C1 segment of cervical spinal cord (tissue), 14 donors: ENCODE measurements at regions not wholly inside any gene's neighbourhood (a gene's known extent, or its start where the extent isn't known, plus 50 kb on each side); places are given as distances from the start of the nearest gene placed in this dataset.

ENCODE experiments used
- DNase-seq, 14 donors: peaks; one replicate each; lab custom pipeline; 2025; lab: John Stamatoyannopoulos, UW

DNA sequence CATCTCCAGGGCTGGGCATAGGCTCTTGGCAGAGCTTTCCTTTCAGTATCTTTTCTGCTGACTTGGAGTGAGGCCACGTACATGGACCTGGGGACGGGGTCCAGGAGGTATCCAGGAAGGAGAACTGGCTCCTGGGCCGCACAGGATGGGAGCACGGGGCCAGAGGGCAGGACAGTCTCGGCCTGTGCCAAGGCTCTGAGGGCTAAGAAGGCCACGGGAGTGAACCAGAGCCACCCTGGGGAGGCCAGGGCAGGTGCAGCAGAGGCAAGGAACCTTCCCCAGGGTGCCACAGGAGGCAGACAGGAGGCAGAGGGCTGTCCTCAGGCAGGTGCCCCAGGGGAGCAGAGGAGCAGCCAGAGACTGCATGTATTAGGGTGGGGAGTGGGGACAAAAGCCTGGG, 50.3 kb downstream of the PLXNA1 start:
- DNase-seq, result no peak

DNA sequence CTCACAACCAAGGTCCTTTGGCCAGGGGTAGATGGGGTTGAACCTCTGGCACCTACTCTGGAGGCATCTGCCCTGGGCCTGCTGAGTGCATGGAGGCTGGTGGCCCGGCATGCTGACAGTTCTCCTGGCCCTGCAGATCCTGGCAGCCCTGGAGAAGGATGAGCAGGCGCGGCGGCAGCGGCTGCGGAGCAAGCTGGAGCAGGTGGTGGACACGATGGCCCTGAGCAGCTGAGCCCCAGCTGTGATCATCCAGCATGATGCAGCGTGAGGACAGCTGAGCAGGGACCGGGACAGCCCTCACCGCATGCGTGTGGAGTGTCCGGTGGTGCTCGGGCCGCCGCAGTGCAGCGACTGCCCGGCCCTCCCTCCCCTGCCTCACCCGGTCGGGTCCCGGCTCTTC, 50.9 kb downstream of the PLXNA1 start:
- no peak for DNase-seq

DNA sequence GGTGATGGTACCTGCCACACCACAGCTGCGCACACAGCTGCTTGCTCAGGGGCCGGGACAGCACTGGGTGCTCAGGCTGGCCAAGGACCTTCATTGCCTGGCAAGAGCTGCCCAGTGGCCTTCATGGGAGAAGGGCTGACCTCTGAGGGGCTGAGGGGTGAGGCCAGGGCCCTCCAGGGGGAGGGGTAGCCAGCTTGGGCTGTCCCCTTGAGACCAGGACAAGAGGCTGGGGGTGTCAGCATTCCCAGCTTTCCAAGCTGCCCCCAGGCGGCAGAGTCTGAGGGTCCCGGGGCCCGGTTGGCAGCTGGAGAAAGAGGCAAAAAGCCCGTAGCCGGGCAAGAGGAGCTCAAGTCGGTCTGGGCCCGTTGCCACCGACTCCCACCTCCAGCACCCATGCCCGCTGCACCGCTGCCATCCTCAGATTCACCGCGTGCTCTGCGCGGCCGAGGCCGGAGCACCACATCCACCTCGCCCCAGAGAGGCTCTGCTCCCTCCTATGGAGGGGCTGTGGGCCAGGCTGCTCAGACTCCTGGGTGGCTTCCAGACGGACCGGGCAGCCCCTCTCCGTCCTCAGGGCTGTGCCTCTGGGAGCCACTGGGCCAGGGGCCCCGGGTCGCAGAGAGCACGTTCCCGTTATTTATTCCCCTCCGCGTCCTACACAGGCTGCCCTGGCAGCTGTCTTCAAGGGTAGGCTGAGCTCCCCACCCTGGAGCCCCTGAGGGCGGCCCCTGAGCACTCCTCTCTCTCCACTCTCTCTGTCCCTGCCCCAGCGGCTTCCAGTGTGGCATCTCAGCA, 51.5 kb downstream of the PLXNA1 start:
- no peak for DNase-seq

DNA sequence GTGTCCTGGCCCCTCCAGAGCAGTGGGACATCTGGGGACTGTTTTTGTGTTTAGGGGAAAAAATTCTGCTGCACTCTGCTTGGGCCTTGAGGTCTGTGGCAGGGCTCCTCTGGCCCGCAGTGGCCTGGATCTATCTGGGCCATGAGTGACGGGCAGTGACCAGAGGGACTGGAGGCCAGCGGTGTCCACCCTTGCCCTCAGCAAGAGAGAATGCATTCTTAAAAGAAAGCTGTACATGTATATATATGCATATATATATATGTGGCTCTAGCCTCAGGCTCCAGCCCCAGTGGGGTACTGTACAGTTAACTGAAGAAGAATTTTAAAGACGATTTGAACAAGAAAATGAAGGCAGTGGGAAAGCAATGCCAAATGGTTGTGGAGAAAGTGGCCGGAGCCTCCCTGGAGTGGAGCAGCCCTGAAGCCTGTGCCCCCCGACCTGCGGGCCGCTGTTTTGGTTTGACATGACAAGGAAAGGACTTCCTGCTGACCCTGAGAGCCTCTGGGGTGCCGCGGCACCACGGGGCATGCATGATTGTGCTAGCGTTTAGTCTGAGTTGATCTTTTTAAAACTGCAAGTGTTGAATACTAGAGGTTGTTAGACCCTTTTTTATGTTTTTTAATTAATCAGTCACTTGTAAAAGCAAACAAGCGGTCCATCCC, 52.2 kb downstream of the PLXNA1 start:
- DNase-seq, result no peak

DNA sequence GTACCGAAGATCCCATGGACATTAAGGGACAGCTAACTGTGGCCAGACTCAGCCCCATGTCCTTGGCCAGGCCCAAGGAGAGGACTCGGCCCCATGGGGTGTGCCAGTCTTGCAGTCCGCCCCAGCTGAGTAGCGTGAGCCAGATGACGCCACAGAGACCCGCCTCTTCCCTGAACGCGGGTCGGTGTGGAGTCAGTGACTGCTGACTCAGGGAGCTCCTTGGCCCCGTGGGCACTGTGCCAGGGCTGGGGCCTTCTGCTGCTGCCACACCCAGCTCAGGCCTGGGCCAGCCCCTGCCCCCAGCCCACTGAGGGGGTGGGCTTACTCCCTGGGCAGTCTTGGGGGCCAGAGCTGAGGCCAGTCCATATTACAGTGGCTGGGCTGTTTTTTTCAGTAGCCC, 52.8 kb downstream of the PLXNA1 start:
- DNase-seq, result peak in 2 of 14 donors; percentile 4 to 38

DNA sequence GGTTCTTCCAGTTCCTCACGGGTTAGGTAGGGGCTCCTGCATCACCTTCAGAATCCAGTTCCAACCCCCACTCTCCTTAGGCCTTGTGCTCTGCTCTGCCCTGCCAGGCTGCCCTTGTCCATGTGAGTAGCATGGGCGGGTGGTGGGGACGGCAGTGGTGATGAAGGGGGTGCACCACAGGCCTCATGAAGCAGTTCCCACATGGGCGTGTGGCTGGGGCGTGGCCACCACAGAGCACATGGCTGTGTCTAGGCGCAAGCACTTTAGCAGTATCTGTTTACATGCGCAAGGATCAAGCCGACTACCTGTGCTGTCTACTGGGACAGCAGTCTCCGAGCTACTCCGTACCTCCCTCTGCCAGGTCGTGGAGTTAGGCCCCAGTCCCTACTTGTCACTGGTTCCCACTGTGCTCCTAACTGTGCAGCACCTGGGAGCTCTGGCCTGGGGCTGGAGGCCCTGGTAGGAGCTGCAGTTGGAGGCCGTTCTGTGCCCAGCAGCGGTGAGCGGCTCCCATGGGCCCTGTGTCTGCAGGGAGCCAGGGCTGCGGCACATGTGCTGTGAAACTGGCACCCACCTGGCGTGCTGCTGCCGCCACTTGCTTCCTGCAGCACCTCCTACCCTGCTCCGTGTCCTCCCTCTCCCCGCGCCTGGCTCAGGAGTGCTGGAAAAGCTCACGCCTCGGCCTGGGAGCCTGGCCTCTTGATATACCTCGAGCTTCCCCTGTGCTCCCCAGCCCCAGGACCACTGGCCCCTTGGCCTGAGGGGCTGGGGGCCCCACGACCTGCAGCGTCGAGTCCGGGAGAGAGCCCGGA, 53.5 kb downstream of the PLXNA1 start:
- no peak for DNase-seq

DNA sequence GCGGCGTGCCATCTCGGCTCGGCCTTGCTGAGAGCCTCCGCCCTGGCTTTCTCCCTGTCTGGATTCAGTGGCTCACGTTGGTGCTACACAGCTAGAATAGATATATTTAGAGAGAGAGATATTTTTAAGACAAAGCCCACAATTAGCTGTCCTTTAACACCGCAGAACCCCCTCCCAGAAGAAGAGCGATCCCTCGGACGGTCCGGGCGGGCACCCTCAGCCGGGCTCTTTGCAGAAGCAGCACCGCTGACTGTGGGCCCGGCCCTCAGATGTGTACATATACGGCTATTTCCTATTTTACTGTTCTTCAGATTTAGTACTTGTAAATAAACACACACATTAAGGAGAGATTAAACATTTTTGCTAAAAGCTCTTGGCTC, 54.1 kb downstream of the PLXNA1 start:
- DNase-seq, result no peak

DNA sequence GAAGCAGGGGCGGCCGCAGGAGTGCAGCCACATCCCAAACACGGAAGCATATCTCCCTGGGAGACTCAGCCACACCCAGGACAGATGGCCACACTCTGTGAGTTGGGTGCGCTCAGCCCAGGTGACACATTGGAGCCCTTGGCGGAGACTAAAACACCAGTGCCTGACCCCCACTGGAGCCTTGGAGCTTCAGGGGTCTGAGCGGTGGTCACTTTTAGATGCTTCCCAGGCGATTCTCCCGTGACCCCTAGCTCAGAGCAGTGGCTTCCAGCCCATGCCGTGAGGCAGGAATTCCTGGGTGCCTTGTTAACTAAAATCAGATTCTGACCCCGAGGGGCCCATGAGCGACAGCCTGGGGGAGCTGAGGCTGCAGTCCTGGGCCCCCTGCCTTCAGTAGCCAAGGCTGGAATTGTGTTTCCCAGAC, 54.5 kb downstream of the PLXNA1 start:
- DNase-seq, result no peak

DNA sequence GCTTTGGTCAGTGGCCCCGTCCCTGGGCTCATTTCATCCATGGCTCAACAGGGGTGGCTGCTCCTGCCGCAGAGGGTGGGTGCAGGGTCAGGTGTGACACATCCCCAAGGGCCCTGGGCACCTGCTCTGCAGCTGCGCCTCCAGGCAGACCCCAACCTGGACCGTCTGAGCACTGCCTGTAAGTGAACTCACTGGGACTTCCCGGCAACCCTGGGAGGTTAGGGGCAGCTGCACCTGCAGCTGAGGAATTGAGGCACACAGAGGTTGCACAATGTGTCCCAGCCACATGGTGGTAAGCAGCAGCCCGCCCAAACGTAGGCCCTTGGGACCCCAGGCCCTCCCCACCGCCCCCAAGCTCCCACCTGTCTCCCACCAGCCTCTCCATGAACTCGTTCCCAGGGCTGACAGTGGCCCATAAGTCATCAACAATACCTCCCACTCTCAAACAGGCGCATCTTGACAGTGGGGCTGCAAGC, 55.1 kb downstream of the PLXNA1 start:
- DNase-seq, result no peak

DNA sequence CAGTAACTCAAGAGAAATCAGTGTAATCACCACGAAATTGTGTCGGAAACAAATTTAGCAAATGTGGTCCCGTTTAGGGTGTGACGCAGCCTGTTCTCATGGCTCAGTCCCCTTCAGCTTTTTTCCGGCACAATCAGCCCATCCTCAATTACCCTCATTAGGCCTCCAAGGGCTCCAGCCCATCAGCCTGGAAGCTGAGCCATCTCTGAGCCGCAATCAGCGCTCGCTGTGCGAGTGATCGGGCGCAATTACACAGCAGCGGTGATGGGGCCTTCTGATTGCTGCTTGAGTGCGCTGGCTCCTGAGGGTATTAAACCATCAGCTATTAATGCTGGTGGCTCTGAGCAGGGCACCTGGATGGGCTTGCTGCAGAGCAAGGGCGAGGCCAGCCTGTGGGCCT, 55.6 kb downstream of the PLXNA1 start:
- DNase-seq, result no peak

DNA sequence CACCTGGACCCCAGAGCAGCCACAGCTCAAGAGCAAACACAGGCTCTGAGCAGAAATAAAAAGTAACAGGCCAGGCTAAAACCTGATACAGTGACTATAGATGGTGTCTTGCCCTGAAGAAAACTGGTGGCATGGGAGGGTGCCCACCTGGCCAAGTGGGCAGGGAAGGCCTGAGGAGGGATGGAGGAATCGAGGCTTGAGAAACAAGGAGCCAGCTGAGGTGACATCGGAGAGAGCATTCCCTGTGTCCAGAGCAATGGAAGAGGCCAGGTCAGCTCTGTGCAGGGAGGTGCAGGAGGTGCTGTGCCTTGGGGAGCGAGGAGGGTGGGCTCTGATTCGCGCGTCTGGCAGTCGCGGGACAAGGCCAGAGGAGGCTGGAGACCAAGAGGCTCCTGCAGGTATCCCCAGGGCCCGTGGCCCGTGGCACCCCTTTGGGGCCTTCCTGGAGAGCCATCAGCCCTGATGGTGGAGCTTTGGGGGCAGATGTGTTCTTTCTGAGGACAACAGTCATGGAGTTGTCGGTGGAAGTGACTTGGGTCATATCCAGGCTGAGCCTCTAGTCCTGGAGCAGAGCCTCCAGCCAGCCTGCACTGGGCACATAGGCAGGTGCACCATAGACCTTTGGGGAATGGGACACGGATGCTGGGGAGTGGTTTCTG, 56.1 kb downstream of the PLXNA1 start:
- no peak for DNase-seq

DNA sequence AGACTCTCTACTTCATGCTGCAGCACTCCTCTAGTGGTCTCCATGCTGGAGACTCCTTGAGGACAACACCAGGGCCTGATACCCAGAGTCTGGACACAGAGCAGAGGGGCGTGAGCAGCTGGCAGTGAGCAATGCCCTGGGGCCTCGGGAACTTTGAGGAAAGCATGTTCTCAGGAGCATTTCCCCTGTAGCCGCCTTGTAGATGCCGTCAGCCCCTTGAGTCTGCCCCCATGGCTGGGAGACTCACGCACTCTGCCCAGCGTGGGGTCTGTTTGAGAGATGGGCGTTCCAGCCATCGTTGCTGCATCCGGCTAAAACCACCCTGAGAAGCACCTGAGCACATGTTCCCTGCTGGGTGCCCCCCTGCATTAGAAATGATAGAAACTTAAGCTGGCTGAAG, 56.8 kb downstream of the PLXNA1 start:
- no peak for DNase-seq

DNA sequence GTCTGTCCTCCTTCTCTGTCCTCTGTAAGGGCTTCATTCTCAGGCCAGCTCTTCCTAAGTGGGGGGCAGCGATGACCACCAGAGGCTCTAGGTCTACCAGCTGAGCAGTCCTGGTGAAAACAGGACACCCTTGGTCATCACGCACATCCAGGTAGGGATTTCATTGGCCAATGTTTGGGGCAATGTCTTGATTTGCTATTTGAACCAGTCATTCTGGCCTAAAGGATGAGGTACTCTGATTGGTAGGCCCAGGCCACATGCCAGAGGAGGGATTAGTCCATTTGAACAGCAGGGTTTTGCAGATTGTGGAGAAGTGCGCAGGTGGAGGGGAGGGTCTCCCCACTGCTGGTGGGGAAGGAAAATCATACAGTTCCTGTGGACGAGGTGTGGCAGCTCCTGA, 57.3 kb downstream of the PLXNA1 start:
- no peak for DNase-seq

DNA sequence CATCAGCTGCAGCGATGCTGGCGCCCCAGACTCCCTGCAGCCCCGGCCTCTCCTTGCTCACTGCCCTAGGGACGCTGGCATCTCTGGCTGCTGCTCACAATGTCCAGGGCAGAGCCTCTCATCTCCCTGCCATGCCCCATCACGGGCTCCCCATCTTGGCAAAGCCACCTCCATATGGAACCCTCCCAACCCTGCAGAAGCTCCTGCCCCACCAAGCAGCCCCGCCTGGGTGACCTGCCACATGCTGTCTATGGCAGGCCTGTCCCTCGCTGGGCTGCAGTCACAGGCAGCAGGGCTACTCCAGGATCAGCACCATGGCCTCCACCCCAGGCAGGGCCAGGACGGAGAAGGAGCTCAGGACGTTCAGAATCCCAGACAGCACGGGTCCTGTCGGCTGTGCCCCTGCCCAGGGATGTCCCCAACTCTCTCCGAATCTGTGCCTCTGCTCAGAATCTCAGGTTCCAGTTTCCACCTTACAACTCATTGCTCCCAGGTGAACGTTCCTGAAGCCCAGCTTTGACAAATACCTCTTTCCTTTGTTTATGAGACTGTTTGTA, 58.4 kb downstream of the PLXNA1 start:
- no peak for DNase-seq

DNA sequence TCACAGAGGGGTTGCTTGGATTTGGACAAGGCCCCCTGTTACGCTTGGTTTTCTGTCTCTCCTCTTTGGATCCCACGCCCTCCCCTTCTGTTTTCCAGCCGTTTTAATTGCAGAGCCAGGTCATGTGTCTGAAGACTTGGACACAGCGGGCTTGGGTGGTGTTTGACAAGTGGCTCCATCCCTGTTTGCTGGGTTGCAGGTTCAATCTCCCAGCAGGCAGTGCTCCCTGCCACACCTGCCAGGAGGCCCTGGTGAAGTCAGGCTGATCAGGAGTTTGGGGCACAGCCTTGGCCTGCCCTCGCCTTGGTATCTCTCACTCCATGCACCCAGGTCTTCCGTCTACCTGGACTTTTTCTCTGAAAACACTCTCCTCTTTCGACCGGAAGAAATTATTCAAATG, 59.0 kb downstream of the PLXNA1 start:
- DNase-seq, result no peak

DNA sequence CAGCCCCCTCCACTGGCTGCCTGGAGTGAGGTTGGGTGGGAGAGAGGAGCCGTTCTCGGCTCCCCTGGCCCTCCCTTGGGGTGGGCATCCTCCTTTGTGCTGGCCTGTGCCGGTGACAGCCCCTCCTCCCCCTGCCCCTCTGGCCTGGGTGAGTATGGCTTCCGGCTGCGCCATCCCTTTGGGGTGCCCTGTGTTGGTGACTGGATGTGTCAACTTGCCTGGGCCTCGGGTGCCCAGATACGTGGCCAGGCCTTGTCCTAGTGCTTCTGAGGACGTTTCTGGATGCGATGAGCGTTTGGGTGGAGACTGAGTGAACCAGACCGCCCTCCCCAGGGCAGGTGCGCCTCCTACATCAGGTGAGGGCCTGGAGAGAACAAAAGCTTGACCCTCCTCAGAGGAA, 59.7 kb downstream of the PLXNA1 start:
- DNase-seq, result no peak

DNA sequence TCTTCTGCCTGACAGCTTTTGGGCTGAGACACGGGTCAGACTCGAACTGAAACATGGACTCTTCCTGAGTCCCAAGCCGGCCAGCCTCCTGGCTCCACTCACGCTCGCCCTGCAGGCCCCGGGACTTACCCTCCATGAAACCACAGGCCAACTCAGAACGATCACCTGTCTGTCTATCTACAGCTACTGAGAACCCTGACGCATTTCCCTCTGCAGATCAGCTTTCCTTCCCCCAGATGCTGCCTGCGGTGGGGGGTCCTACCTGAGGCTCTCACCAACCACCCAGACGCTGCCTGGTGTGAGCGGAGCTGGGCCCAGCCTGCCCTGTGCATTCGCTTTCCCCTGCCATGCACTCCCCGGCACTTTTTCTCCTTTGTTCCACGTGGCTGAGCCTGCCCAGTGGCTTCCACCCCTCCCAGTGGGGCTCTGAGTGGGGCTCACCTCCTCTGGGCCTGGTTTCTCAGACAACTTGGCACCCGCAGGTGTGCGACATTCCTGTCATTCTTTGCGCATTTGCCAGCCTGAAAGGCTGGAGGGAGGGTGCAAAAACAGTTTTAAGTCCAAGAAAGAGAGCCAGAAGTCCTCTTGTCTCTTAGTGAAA, 60.2 kb downstream of the PLXNA1 start:
- no peak for DNase-seq

DNA sequence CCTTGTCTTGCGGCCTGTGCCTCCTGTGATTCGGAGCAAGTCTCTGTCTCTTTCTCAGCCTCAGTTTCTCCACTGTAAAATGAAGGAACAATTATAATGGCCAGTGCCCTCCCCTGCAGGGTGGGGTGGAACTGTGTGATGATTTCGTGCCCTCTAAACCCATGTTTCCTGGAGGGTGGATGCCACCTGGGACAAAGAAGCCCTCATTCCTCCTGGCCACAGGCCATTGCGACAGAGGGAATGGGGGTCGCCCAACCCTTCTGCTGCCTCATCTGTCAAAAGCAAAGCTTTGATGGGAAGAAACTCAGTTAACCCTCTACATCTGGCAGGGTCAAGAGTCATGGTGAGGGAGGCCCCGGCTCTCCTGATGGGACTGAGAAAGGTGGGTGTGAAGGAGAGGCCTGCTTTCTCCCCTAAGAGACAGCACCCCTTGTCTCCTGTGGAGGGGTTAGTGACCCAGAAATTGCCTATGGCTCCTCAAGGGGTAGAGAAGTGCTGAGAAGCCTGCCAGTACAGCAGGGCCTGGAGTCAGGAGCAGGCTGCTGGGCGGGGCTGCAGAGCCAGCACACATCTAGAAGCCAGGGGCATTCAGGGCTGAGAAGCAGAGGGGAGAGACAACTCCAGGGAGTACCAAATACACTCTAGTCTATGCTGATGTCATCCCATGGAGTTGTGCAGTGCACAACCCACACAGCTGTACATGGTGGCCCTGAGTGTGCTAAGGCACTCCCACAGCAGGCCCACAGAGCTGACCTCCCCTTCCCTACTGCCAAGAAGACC, 61.0 kb downstream of the PLXNA1 start:
- no peak for DNase-seq

DNA sequence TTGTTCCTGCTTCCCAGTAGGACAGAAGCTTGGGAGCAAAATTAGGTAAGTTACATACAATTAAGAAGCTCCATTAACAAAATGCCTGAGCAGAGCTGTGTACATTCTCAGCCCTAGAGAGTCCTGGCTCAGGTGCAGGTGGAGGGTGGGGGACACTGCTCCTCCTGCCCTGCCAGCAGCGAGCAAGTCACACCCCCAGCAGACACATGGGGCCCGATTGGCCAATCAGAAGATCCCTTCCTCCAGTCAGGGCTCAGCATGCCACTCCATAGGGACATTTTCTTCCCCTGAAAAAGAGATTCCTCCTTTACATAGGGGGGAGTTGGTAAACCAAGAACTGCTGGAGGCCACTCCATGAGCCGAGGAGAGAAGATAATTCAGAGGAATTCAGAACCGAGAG, 62.1 kb downstream of the PLXNA1 start:
- peak in 1 of 14 donors; percentile 45 for DNase-seq

DNA sequence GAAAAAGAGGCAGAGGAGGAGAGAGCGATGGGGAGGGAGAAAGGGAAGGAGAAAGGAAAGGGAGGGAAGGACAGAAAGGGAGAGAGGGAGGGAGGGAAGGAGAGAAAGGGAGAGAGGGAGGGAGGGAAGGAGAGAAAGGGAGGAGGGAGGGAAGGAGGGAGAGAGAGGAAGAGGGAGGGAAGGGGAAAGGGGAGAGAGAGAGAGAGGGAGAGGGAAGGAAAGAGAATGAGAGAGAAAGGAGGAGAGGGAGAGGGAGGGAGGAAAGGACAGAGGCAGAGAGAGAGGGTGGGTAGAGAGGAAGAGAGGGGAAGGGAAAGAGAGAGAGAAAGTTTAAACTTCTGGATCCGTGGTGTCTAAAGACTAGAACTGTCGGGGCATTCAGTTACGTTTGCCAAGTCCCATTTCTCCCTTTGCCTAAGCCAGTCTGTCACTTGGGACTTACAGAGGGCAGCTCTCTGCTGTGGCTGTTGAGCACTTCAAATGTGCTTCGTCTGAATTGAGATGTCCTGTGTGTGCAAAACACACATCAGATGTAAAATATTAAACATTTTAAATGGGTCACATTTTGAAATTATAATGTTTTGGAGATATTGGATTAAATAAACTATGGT, 62.6 kb downstream of the PLXNA1 start:
- DNase-seq, result no peak
